GM12878 (cell line): ENCODE measurements at regions not wholly inside any gene's neighbourhood (a gene's known extent, or its start where the extent isn't known, plus 50 kb on each side); places are given as distances from the start of the nearest gene placed in this dataset.

Experiments used
- ATAC-seq: fragments of 200-7000 bp; cut with Tn5 transposase; 3 replicates; pipeline ENCODE4 v1.9.1; 2020; ENCODE audit warnings: mild to moderate bottlenecking, moderate library complexity
- BruUV-seq: library from RNA; stranded (reverse); fragments of 400-500 nt; replicated peaks from 2 replicates; lab custom pipeline; 2021; lab: Mats Ljungman, UMichigan
- CTCF ChIA-PET: fragments of 300-600 bp; sonication (Branson Sonifier 250); formaldehyde crosslinking; extraction: SDS; loops from one replicate; lab custom pipeline; 2021; ENCODE audit warnings: inconsistent platforms; lab: Yijun Ruan, JAX
- POLR2A ChIA-PET: fragments of 350-600 bp; formaldehyde crosslinking; extraction: SDS; loops from one replicate; lab custom pipeline; 2021; ENCODE audit warnings: inconsistent platforms; lab: Charles Lee
- RAD21 ChIA-PET: fragments of 300-600 bp; sonication (Branson Sonifier 250); formaldehyde crosslinking; loops from one replicate; lab custom pipeline; 2023; ENCODE audit warnings: antibody characterized with exemption; ENCODE audit not compliant: unreplicated experiment; lab: Charles Lee
- SMC1A ChIA-PET: fragments of 300-600 bp; sonication (Branson Sonifier 250); formaldehyde crosslinking; loops from one replicate; lab custom pipeline; 2023; ENCODE audit not compliant: unreplicated experiment, uncharacterized antibody; lab: Charles Lee
- DNase-seq: peaks from one replicate; pipeline ENCODE4 v3.0.0-alpha.2; 2011; ENCODE audit warnings: low read depth, low spot score
- FAIRE-seq: peaks from 3 replicates; lab custom pipeline; 2011; peaks lifted over from hg19 to GRCh38; lab: Jason Lieb, UNC
- H2AFZ ChIP-seq: 2 replicates; pipeline ENCODE4 v1.6.0; 2011; ENCODE audit warnings: low read depth, low read length, control low read depth; ENCODE audit not compliant: control insufficient read depth
- H3K27ac ChIP-seq: 2 replicates; pipeline ENCODE4 v1.5.1; 2011; ENCODE audit warnings: control low read depth; ENCODE audit not compliant: control insufficient read depth, insufficient read depth
- H3K27me3 ChIP-seq, 2 experiments: replicated peaks in 1 of 2; 2 replicates each; pipeline versions ENCODE4 v1.6.0 to v1.6.1; 2011; ENCODE audit warnings: low read length in 1 of 2; ENCODE audit not compliant: control insufficient read depth in 2 of 2, insufficient read depth in 2 of 2
- H3K36me3 ChIP-seq, 2 experiments: 2 replicates each; pipeline ENCODE4 v1.5.1; 2011; ENCODE audit warnings: low read length in 1 of 2; ENCODE audit not compliant: control insufficient read depth in 2 of 2, insufficient read depth in 2 of 2
- H3K4me1 ChIP-seq: 2 replicates; pipeline ENCODE4 v1.6.1; 2011; ENCODE audit warnings: mild to moderate bottlenecking, low read length, moderate library complexity, mixed read lengths; ENCODE audit not compliant: control insufficient read depth, insufficient read depth
- H3K4me2 ChIP-seq: 2 replicates; pipeline ENCODE4 v1.6.0; 2011; ENCODE audit warnings: control low read depth; ENCODE audit not compliant: control insufficient read depth, insufficient read depth
- H3K4me3 ChIP-seq: fragments of 200-600 bp; sonication (generic); 2 replicates; pipeline ENCODE4 v1.5.1; 2016
- H3K79me2 ChIP-seq: 2 replicates; pipeline ENCODE4 v1.6.0; 2011; ENCODE audit warnings: low read length; ENCODE audit not compliant: control insufficient read depth, insufficient read depth
- H3K9ac ChIP-seq: 2 replicates; pipeline ENCODE4 v1.8.0; 2011; ENCODE audit warnings: low read length, control low read depth, mixed read lengths; ENCODE audit not compliant: control insufficient read depth, insufficient read depth
- H3K9me3 ChIP-seq: replicated peaks from 3 replicates; pipeline ENCODE4 v1.5.1; 2011; ENCODE audit warnings: mild to moderate bottlenecking, low read length; ENCODE audit not compliant: control insufficient read depth, insufficient read depth
- H4K20me1 ChIP-seq: 2 replicates; pipeline ENCODE4 v1.6.0; 2011; ENCODE audit not compliant: control insufficient read depth, insufficient read depth
- CHD4 ChIP-seq: fragments of 200-600 bp; sonication (generic); IDR thresholded peaks from 2 replicates; pipeline ENCODE4 v1.6.1; 2016; ENCODE audit warnings: mild to moderate bottlenecking
- EED ChIP-seq: sonication (generic); IDR thresholded peaks from 2 replicates; pipeline ENCODE4 v1.6.1; 2016; ENCODE audit warnings: antibody characterized with exemption, low read depth
- ELK1 ChIP-seq: IDR thresholded peaks from 2 replicates; pipeline ENCODE4 v1.6.1; 2012; ENCODE audit warnings: low read depth, low read length, improper control_type of control experiment
- FOS ChIP-seq: IDR thresholded peaks from 3 replicates; pipeline ENCODE4 v1.6.1; 2011; ENCODE audit warnings: borderline replicate concordance; ENCODE audit not compliant: insufficient read length; ENCODE audit errors: extremely low read depth
- IKZF1 ChIP-seq: fragments of 450-650 bp; conservative IDR thresholded peaks from 2 replicates; pipeline ENCODE4 v1.6.1; 2017; ENCODE audit warnings: antibody characterized with exemption, mild to moderate bottlenecking
- MAX ChIP-seq: IDR thresholded peaks from 2 replicates; pipeline ENCODE4 v1.6.1; 2012; ENCODE audit warnings: low read depth, low read length, improper control_type of control experiment
- PAX5 ChIP-seq: IDR thresholded peaks from 2 replicates; pipeline ENCODE4 v1.6.1; 2011; ENCODE audit warnings: low read depth, low read length, borderline replicate concordance
- SIN3A ChIP-seq: IDR thresholded peaks from 2 replicates; pipeline ENCODE4 v1.6.1; 2012; ENCODE audit warnings: low read depth, low read length, improper control_type of control experiment
- SREBF2 ChIP-seq: IDR thresholded peaks from 2 replicates; pipeline ENCODE4 v1.6.1; 2012; ENCODE audit warnings: mild to moderate bottlenecking, low read length
- WGBS: methylation state at CpG from one replicate; pipeline ENCODE4 v1.1.6; 2016; ENCODE audit warnings: low lambda C conversion rate; ENCODE audit not compliant: insufficient replicate concordance, insufficient coverage; ENCODE audit errors: missing lambda C conversion rate; 5-methylcytosine and 5-hydroxymethylcytosine counted together
- in situ Hi-C: fragments of 300-500 bp; cut with MboI; formaldehyde crosslinking; loops from 9 replicates; pipeline ENCODE4 v1.14.3; 2018; ENCODE audit warnings: mixed read lengths
- intact Hi-C: fragments of 100-400 bp; cut with micrococcal nuclease; formaldehyde crosslinking; loops from one replicate; pipeline ENCODE4 v1.14.2; 2022; ENCODE audit not compliant: unreplicated experiment

GRCh38 chr12:45596366-45596765 lies 133.1 kb upstream of the ARID2 start:
- no peak overlapping the region for H3K9ac ChIP-seq
- ChIA-PET SMC1A (no interaction called here), RAD21 (no interaction called here), POLR2A (no interaction called here), CTCF (no interaction called here)
- H4K20me1 ChIP-seq: no peaks in the 10 kb centered on the region
- no peak for ATAC-seq
- BruUV-seq: no TSS peak
- no peaks in the 10 kb centered on the region for H3K4me1 ChIP-seq
- in situ Hi-C loops (no loop called here), intact Hi-C loops (no loop called here)
- no peak overlapping the region for H3K27ac ChIP-seq
- TF ChIP-seq PAX5 (no peak), SREBF2 (no peak), MAX (no peak), EED (no peak), ELK1 (no peak), FOS (no peak), CHD4 (no peak), SIN3A (no peak), IKZF1 (no peak)
- H3K27me3 ChIP-seq: no peaks in the 10 kb centered on the region; a peak in 1 of 4 replicates
- no peak for FAIRE-seq
- no peaks in the 10 kb centered on the region for H3K36me3 ChIP-seq
- H3K9me3 ChIP-seq: no peaks in the 10 kb centered on the region
- no peak overlapping the region for H3K4me3 ChIP-seq
- H2AFZ ChIP-seq: no peak overlapping the region
- no peak for DNase-seq
- H3K4me2 ChIP-seq: no peak overlapping the region
- no peaks in the 10 kb centered on the region for H3K79me2 ChIP-seq
- 90% methylated on average over 1 of the region's 1 CpG for WGBS
